IPS DF 4.7 (cell line): ENCODE measurements at regions not wholly inside any gene's neighbourhood (a gene's known extent, or its start where the extent isn't known, plus 50 kb on each side); places are given as distances from the start of the nearest gene placed in this dataset.

Experiments used
- DNase-seq: peaks from one replicate; pipeline ENCODE4 v3.0.0-alpha.2; 2013; ENCODE audit warnings: low spot score; ENCODE audit errors: extremely low read depth

GRCh38 chrX:131778269-131779218 is 234.7 kb downstream of the OR13H1 start:
- DNase-seq, result no peak

- no peak for DNase-seq
Observed at GRCh38 chrX:131779306-131779705, 235.4 kb downstream of the OR13H1 start.

GRCh38 chrX:131779741-131780140 is 235.9 kb downstream of the OR13H1 start:
- no peak for DNase-seq

GRCh38 chrX:131782646-131783045 is 238.8 kb downstream of the OR13H1 start:
- no peak for DNase-seq

GRCh38 chrX:131783555-131784308 is 239.4 kb upstream of the STK26 start:
- no peak for DNase-seq

- no peak for DNase-seq
Observed at GRCh38 chrX:131789664-131790063, 233.4 kb upstream of the STK26 start.

GRCh38 chrX:131791608-131792355 is 231.3 kb upstream of the STK26 start:
- DNase-seq, result no peak

- no peak for DNase-seq
Observed at GRCh38 chrX:131792356-131792749, 230.7 kb upstream of the STK26 start.

GRCh38 chrX:131792789-131793462 is 230.2 kb upstream of the STK26 start:
- DNase-seq, result no peak

GRCh38 chrX:131795442-131796229 is 227.5 kb upstream of the STK26 start:
- DNase-seq, result no peak

- no peak for DNase-seq
Observed at GRCh38 chrX:131801066-131801465, 222.0 kb upstream of the STK26 start.

- DNase-seq, result no peak
Observed at GRCh38 chrX:131801911-131802310, 221.2 kb upstream of the STK26 start.

GRCh38 chrX:131802836-131803626 is 220.1 kb upstream of the STK26 start:
- DNase-seq, result no peak

- DNase-seq, result no peak
Observed at GRCh38 chrX:131812847-131813825, 210.0 kb upstream of the STK26 start.

- no peak for DNase-seq
Observed at GRCh38 chrX:131816551-131817136, 206.5 kb upstream of the STK26 start.

GRCh38 chrX:131818297-131818936 is 204.7 kb upstream of the STK26 start:
- DNase-seq, result no peak

GRCh38 chrX:131821945-131822622 is 201.0 kb upstream of the STK26 start:
- DNase-seq, result no peak
